IPS-20b (cell line): ENCODE measurements at regions not wholly inside any gene's neighbourhood (a gene's known extent, or its start where the extent isn't known, plus 50 kb on each side); places are given as distances from the start of the nearest gene placed in this dataset.
"Not testable (repeated sequence)": the region's sequence is repeated elsewhere in the genome, so short reads cannot be mapped to it uniquely, and the experiment has no call there.

ENCODE experiments used
- H3K27ac ChIP-seq: one replicate; pipeline ENCODE4 v1.5.1; 2013; ENCODE audit warnings: low read length
- H3K27me3 ChIP-seq: 2 replicates; pipeline ENCODE4 v1.6.1; 2013; ENCODE audit warnings: mild to moderate bottlenecking, low read length, inconsistent platforms; ENCODE audit not compliant: insufficient read depth
- H3K36me3 ChIP-seq: 2 replicates; pipeline ENCODE4 v1.6.1; 2013; ENCODE audit warnings: low read depth, mild to moderate bottlenecking, inconsistent platforms, low read length, moderate library complexity; ENCODE audit not compliant: insufficient read depth
- H3K4me1 ChIP-seq: 2 replicates; pipeline ENCODE4 v1.6.1; 2013; ENCODE audit warnings: mild to moderate bottlenecking, control low read depth, inconsistent platforms, low read length, moderate library complexity; ENCODE audit not compliant: insufficient read depth
- H3K4me3 ChIP-seq: 2 replicates; pipeline ENCODE4 v1.5.1; 2013; ENCODE audit warnings: mild to moderate bottlenecking, low read length, inconsistent platforms
- H3K9ac ChIP-seq: 2 replicates; pipeline ENCODE4 v1.6.1; 2013; ENCODE audit warnings: low read depth, mild to moderate bottlenecking, inconsistent platforms, low read length, moderate library complexity
- H3K9me3 ChIP-seq: 2 replicates; pipeline ENCODE4 v1.6.1; 2013; ENCODE audit warnings: mild to moderate bottlenecking, low read depth, low read length, inconsistent platforms; ENCODE audit not compliant: insufficient read depth

- Histone ChIP-seq H3K27ac (no peak overlapping the region), H3K4me3 (no peak overlapping the region), H3K9me3 (no peaks in the 10 kb centered on the region), H3K4me1 (no peaks in the 10 kb centered on the region), H3K9ac (no peak overlapping the region), H3K36me3 (no peaks in the 10 kb centered on the region), H3K27me3 (no peaks in the 10 kb centered on the region)
Measured at GRCh38 chr20:48222595-48223180, 437.4 kb upstream of the SULF2 start.

- no peaks in the 10 kb centered on the region for H3K4me1 ChIP-seq
- no peaks in the 10 kb centered on the region for H3K27me3 ChIP-seq
- no peak overlapping the region for H3K9ac ChIP-seq
- H3K27ac ChIP-seq: no peak overlapping the region
- H3K4me3 ChIP-seq: no peak overlapping the region
- H3K9me3 ChIP-seq: no peaks in the 10 kb centered on the region
- no peaks in the 10 kb centered on the region for H3K36me3 ChIP-seq
Measured at GRCh38 chr20:48220033-48220633, 434.9 kb upstream of the SULF2 start.

GRCh38 chr20:48219306-48219705 lies 434.0 kb upstream of the SULF2 start:
- Histone ChIP-seq H3K4me3 (no peak overlapping the region), H3K27me3 (no peaks in the 10 kb centered on the region), H3K36me3 (no peaks in the 10 kb centered on the region), H3K27ac (no peak overlapping the region), H3K4me1 (no peaks in the 10 kb centered on the region), H3K9me3 (no peaks in the 10 kb centered on the region), H3K9ac (no peak overlapping the region)

- no peaks in the 10 kb centered on the region for H3K27me3 ChIP-seq
- H3K9ac ChIP-seq: no peak overlapping the region
- no peak overlapping the region for H3K27ac ChIP-seq
- H3K36me3 ChIP-seq: no peaks in the 10 kb centered on the region
- no peak overlapping the region for H3K4me3 ChIP-seq
- H3K9me3 ChIP-seq: no peaks in the 10 kb centered on the region
- H3K4me1 ChIP-seq: no peaks in the 10 kb centered on the region
Measured at GRCh38 chr20:48217190-48217589, 431.9 kb upstream of the SULF2 start.

- Histone ChIP-seq H3K4me1 (no peaks in the 10 kb centered on the region), H3K27me3 (no peaks in the 10 kb centered on the region), H3K4me3 (no peak overlapping the region), H3K9ac (no peak overlapping the region), H3K36me3 (no peaks in the 10 kb centered on the region), H3K9me3 (no peaks in the 10 kb centered on the region), H3K27ac (no peak overlapping the region)
Measured at GRCh38 chr20:48215536-48215935, 430.3 kb upstream of the SULF2 start.

GRCh38 chr20:48214601-48215000 lies 429.3 kb upstream of the SULF2 start:
- Histone ChIP-seq H3K27ac (no peak overlapping the region), H3K9me3 (no peaks in the 10 kb centered on the region), H3K9ac (no peak overlapping the region), H3K4me3 (no peak overlapping the region), H3K4me1 (no peaks in the 10 kb centered on the region), H3K27me3 (no peaks in the 10 kb centered on the region), H3K36me3 (no peaks in the 10 kb centered on the region)

- H3K27me3 ChIP-seq, H3K4me1 ChIP-seq, H3K27ac ChIP-seq, H3K9ac ChIP-seq, H3K36me3 ChIP-seq, H3K9me3 ChIP-seq, H3K4me3 ChIP-seq: not testable (repeated sequence)
Measured at GRCh38 chr20:48213635-48214034, 428.4 kb upstream of the SULF2 start.

GRCh38 chr20:48212806-48213509 lies 427.7 kb upstream of the SULF2 start:
- H3K9ac ChIP-seq: no peak overlapping the region
- no peaks in the 10 kb centered on the region for H3K36me3 ChIP-seq
- no peak overlapping the region for H3K27ac ChIP-seq
- no peaks in the 10 kb centered on the region for H3K9me3 ChIP-seq
- H3K4me3 ChIP-seq: no peak overlapping the region
- H3K27me3 ChIP-seq: no peaks in the 10 kb centered on the region
- no peaks in the 10 kb centered on the region for H3K4me1 ChIP-seq

- Histone ChIP-seq H3K36me3 (no peaks in the 10 kb centered on the region), H3K9me3 (no peaks in the 10 kb centered on the region), H3K9ac (no peak overlapping the region), H3K4me1 (no peaks in the 10 kb centered on the region), H3K27ac (no peak overlapping the region), H3K4me3 (no peak overlapping the region), H3K27me3 (no peaks in the 10 kb centered on the region)
Measured at GRCh38 chr20:48211847-48212246, 426.6 kb upstream of the SULF2 start.

- Histone ChIP-seq H3K9me3 (no peaks in the 10 kb centered on the region), H3K27ac (no peak overlapping the region), H3K27me3 (no peaks in the 10 kb centered on the region)
Measured at GRCh38 chr20:48211238-48211637, 426.0 kb upstream of the SULF2 start.

GRCh38 chr20:48210111-48211027 lies 425.1 kb upstream of the SULF2 start:
- Histone ChIP-seq H3K4me3 (no peak overlapping the region), H3K27ac (no peak overlapping the region), H3K9ac (no peak overlapping the region), H3K36me3 (no peaks in the 10 kb centered on the region), H3K4me1 (no peaks in the 10 kb centered on the region), H3K9me3 (no peaks in the 10 kb centered on the region), H3K27me3 (no peaks in the 10 kb centered on the region)

More at GRCh38 chr20:48211238-48211637, 426.0 kb upstream of the SULF2 start:
- Histone ChIP-seq H3K36me3 (no peaks in the 10 kb centered on the region), H3K4me3 (no peak overlapping the region), H3K9ac (no peak overlapping the region), H3K4me1 (no peaks in the 10 kb centered on the region)
